HEK293 (cell line): ENCODE measurements at regions not wholly inside any gene's neighbourhood (a gene's known extent, or its start where the extent isn't known, plus 50 kb on each side); places are given as distances from the start of the nearest gene placed in this dataset.

ENCODE experiments used
- CTCF ChIA-PET: fragments of 350-600 bp; formaldehyde crosslinking; extraction: SDS; loops from one replicate; lab custom pipeline; 2021; ENCODE audit warnings: antibody characterized with exemption; lab: Yijun Ruan, JAX
- POLR2A ChIA-PET: fragments of 300-600 bp; formaldehyde crosslinking; extraction: SDS; loops from one replicate; lab custom pipeline; 2020; ENCODE audit warnings: antibody characterized with exemption, inconsistent platforms; lab: Yijun Ruan, JAX
- H3K27ac ChIP-seq: fragments of 200-500 bp; sonication (Bioruptor generic); 2 replicates; pipeline ENCODE4 v1.5.1; 2014; ENCODE audit warnings: low read depth, low read length, control low read depth, inconsistent platforms; ENCODE audit errors: extremely low read depth
- H3K36me3 ChIP-seq, 2 experiments: fragments of 200-500 bp in 1 of 2; sonication (Bioruptor generic) in 1 of 2; 1 replicate in 1 of 2; 2 replicates in 1 of 2; pipeline ENCODE4 v1.5.1; 2014 to 2017; ENCODE audit warnings: inconsistent platforms in 2 of 2, low read length in 2 of 2; ENCODE audit not compliant: control insufficient read depth in 2 of 2, insufficient read depth in 1 of 2
- H3K4me1 ChIP-seq: fragments of 200-500 bp; sonication (Bioruptor generic); 2 replicates; pipeline ENCODE4 v1.5.1; 2014; ENCODE audit warnings: mild to moderate bottlenecking, low read length, inconsistent platforms; ENCODE audit not compliant: control insufficient read depth, insufficient read depth
- H3K4me3 ChIP-seq: 2 replicates; pipeline ENCODE4 v1.5.1; 2011; ENCODE audit warnings: low read depth, mild to moderate bottlenecking, control low read depth, low read length, moderate library complexity
- H3K9me3 ChIP-seq: fragments of 200-500 bp; sonication (Bioruptor generic); 2 replicates; pipeline ENCODE4 v1.5.1; 2014; ENCODE audit warnings: low read depth, low read length, inconsistent platforms; ENCODE audit not compliant: control insufficient read depth, insufficient read depth
- ATF2 ChIP-seq: fragments of 450-650 bp; formaldehyde crosslinking; IDR thresholded peaks from 2 replicates; pipeline ENCODE4 v1.5.1; 2016; ENCODE audit warnings: missing biosample characterization, missing genetic modification characterization, low read depth
- BCL11A ChIP-seq: fragments of 450-650 bp; formaldehyde crosslinking; IDR thresholded peaks from 2 replicates; pipeline ENCODE4 v1.5.1; 2016; ENCODE audit warnings: low read depth, missing biosample characterization, missing genetic modification characterization
- RBAK ChIP-seq: fragments of 450-650 bp; formaldehyde crosslinking; IDR thresholded peaks from 2 replicates; pipeline ENCODE4 v1.5.1; 2016; ENCODE audit warnings: missing biosample characterization, missing genetic modification characterization
- TSHZ1 ChIP-seq: fragments of 450-650 bp; formaldehyde crosslinking; IDR thresholded peaks from 2 replicates; pipeline ENCODE4 v1.5.1; 2016; ENCODE audit warnings: missing biosample characterization, missing genetic modification characterization, borderline replicate concordance
- ZBTB20 ChIP-seq: fragments of 450-650 bp; formaldehyde crosslinking; IDR thresholded peaks from 2 replicates; pipeline ENCODE4 v1.5.1; 2016; ENCODE audit warnings: missing biosample characterization, missing genetic modification characterization
- ZFP41 ChIP-seq: fragments of 450-650 bp; formaldehyde crosslinking; IDR thresholded peaks from 2 replicates; pipeline ENCODE4 v1.5.1; 2016; ENCODE audit warnings: missing biosample characterization, missing genetic modification characterization, borderline replicate concordance
- ZNF202 ChIP-seq: fragments of 450-650 bp; formaldehyde crosslinking; IDR thresholded peaks from 2 replicates; pipeline ENCODE4 v1.5.1; 2016; ENCODE audit warnings: missing biosample characterization, missing genetic modification characterization, borderline replicate concordance
- ZNF214 ChIP-seq: fragments of 450-650 bp; formaldehyde crosslinking; IDR thresholded peaks from 2 replicates; pipeline ENCODE4 v1.5.1; 2017; ENCODE audit warnings: missing biosample characterization, mild to moderate bottlenecking, missing genetic modification characterization, borderline replicate concordance
- ZNF311 ChIP-seq: fragments of 450-650 bp; formaldehyde crosslinking; IDR thresholded peaks from 2 replicates; pipeline ENCODE4 v1.5.1; 2017; ENCODE audit warnings: missing biosample characterization, missing genetic modification characterization, borderline replicate concordance
- ZNF398 ChIP-seq: fragments of 450-650 bp; formaldehyde crosslinking; IDR thresholded peaks from 2 replicates; pipeline ENCODE4 v1.5.1; 2017; ENCODE audit warnings: missing biosample characterization, missing genetic modification characterization
- ZNF433 ChIP-seq: fragments of 450-650 bp; formaldehyde crosslinking; IDR thresholded peaks from 2 replicates; pipeline ENCODE4 v1.5.1; 2016; ENCODE audit warnings: missing biosample characterization, missing genetic modification characterization, low read depth
- ZNF449 ChIP-seq: fragments of 450-650 bp; formaldehyde crosslinking; IDR thresholded peaks from 2 replicates; pipeline ENCODE4 v1.5.1; 2017; ENCODE audit warnings: missing biosample characterization, mild to moderate bottlenecking, missing genetic modification characterization, moderate library complexity
- ZNF558 ChIP-seq: fragments of 450-650 bp; formaldehyde crosslinking; IDR thresholded peaks from 2 replicates; pipeline ENCODE4 v1.5.1; 2016; ENCODE audit warnings: missing biosample characterization, missing genetic modification characterization
- ZSCAN18 ChIP-seq: fragments of 450-650 bp; formaldehyde crosslinking; IDR thresholded peaks from 2 replicates; pipeline ENCODE4 v1.5.1; 2016; ENCODE audit warnings: missing biosample characterization, missing genetic modification characterization

GRCh38 chr6:126198631-126199030 is 141.3 kb upstream of the CENPW start (continued):
- TF ChIP-seq ZSCAN18, result no peak
- TF ChIP-seq ZNF398 (tag by site-specific recombination), result no peak

GRCh38 chr6:126199466-126199865 is 140.4 kb upstream of the CENPW start:
- Histone ChIP-seq H3K4me1 (no peaks in the 10 kb centered on the region), H3K4me3 (no peak overlapping the region), H3K27ac (no peak overlapping the region), H3K9me3 (no peaks in the 10 kb centered on the region), H3K36me3 (no peaks in the 10 kb centered on the region)
- ChIA-PET CTCF (interaction anchor here (0.5 kb wide), 1 partner anchor 111 kb away, joined by 5 read pairs; no protein-coding TSS in a partner anchor), POLR2A (no interaction called here)
- no peak for TF ChIP-seq ZNF214
- TF ChIP-seq ZNF449, result no peak
- no peak for TF ChIP-seq TSHZ1 (tag by site-specific recombination)
- no peak for TF ChIP-seq ZNF433 (tag by site-specific recombination)
- TF ChIP-seq BCL11A (tag by site-specific recombination), result no peak
- TF ChIP-seq ZNF558 (tag by site-specific recombination), result no peak
- TF ChIP-seq ZBTB20 (tag by site-specific recombination), result no peak
- no peak for TF ChIP-seq ZFP41
- no peak for TF ChIP-seq ZNF311 (tag by site-specific recombination)
- TF ChIP-seq ZNF202 (tag by site-specific recombination), result no peak

- no peaks in the 10 kb centered on the region for H3K9me3 ChIP-seq
- H3K4me3 ChIP-seq, result no peak overlapping the region
- H3K27ac ChIP-seq, result no peak overlapping the region
- H3K4me1 ChIP-seq, result no peaks in the 10 kb centered on the region
- H3K36me3 ChIP-seq, result no peaks in the 10 kb centered on the region
- TF ChIP-seq ATF2 (tag by site-specific recombination), result peak; percentile 77
- no peak for TF ChIP-seq RBAK (tag by site-specific recombination)
- TF ChIP-seq, all 188 proteins: peak for 1
- ChIA-PET POLR2A (no interaction called here), CTCF (no interaction called here)
Measured at GRCh38 chr6:126202707-126203106, 137.2 kb upstream of the CENPW start.
